GM12865 (cell line): ENCODE measurements at regions not wholly inside any gene's neighbourhood (a gene's known extent, or its start where the extent isn't known, plus 50 kb on each side); places are given as distances from the start of the nearest gene placed in this dataset.

Experiments
- DNase-seq: peaks from one replicate; pipeline ENCODE4 v3.0.0; 2010; ENCODE audit warnings: low read depth
- H3K4me3 ChIP-seq: 2 replicates; pipeline ENCODE4 v1.5.1; 2011; ENCODE audit warnings: mild to moderate bottlenecking, low read depth, low read length, control low read depth
- TF ChIP-seq, protein P1 (sequence below): IDR thresholded peaks from 2 replicates; pipeline ENCODE4 v1.5.1; 2011; ENCODE audit warnings: low read length, control low read depth, low read depth, inconsistent platforms; ENCODE audit not compliant: insufficient read depth; ENCODE audit errors: missing control alignments

DNA sequence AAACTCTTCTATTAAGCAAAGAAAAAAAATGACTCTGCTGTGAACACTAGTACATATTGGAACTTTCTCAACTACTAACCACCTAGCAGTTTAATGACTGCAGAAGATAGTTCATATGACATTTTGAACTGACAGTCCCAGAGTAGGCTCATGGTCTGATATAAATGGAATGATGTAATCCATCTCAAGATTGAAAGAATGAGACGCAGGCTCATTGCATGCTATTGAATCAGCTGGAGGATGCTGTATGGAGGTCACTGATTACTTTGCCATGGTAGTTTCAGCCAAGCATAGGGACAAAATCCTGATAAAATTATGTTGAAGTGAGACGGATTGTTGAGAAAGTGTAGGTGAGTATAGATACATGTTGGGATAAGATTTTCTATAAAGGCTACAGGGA lies 217.6 kb upstream of the SEMA3E start:
- no peak overlapping the region for H3K4me3 ChIP-seq
- TF ChIP-seq, protein P1, sequence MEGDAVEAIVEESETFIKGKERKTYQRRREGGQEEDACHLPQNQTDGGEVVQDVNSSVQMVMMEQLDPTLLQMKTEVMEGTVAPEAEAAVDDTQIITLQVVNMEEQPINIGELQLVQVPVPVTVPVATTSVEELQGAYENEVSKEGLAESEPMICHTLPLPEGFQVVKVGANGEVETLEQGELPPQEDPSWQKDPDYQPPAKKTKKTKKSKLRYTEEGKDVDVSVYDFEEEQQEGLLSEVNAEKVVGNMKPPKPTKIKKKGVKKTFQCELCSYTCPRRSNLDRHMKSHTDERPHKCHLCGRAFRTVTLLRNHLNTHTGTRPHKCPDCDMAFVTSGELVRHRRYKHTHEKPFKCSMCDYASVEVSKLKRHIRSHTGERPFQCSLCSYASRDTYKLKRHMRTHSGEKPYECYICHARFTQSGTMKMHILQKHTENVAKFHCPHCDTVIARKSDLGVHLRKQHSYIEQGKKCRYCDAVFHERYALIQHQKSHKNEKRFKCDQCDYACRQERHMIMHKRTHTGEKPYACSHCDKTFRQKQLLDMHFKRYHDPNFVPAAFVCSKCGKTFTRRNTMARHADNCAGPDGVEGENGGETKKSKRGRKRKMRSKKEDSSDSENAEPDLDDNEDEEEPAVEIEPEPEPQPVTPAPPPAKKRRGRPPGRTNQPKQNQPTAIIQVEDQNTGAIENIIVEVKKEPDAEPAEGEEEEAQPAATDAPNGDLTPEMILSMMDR, result no peak
- DNase-seq, result no peak

DNA sequence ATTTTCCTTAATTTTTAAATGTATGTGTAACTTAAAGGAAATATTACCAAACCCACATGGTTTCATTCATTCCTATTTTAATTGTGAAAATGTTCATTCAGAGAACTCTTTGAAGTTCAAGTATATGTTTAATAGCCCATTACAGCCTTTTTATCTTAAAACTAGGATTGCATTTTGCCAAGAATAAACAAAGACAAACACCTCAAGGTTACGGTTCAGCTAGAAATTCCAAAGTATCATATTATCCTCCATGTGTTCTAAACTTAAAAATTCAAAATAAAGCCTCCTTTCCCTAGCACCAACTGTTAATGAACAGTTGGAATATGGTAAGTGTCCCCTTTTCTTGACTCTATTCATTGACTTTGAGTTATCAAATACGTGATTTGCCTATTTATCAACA lies 215.6 kb upstream of the SEMA3E start:
- no peak overlapping the region for H3K4me3 ChIP-seq
- TF ChIP-seq, protein P1, result no peak
- DNase-seq, result no peak

DNA sequence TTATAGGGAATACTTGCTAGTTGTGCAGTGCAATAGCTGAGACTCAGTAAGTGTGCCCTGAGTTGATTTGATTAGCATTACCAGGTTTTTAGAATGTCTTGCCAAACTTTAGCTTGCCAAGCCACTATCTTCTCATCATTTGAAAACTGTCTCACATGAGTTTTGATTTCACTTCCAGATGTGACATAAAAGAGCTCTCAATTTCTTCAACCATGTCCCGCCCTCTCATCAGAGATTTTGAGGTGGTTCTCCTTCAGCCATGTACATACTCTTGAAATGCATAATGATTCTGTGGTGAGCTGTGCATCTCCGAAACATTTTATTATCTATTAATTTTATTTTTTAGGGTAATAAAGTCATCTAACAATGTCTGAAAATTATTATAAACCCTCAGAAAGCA lies 215.0 kb upstream of the SEMA3E start:
- TF ChIP-seq, protein P1, result no peak

DNA sequence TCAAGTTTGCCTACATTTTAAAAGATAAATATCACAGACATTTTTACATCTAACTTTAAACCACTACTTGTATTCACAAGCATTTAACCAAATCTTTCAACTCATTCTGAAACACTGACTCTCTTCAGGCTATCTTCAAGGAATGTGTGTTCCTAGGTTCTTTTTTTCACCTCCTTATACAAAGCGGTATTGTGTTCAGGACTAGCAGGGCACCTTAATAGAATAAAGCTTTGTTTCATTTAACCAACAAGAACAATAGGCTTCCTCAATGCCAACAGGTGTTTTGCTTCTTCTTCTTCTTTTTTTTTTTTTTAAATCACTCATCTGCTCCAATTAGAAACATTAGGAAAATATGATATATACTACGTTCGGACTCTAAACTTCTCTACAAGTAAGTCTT lies 212.9 kb upstream of the SEMA3E start:
- no peak for DNase-seq
- no peak overlapping the region for H3K4me3 ChIP-seq
- TF ChIP-seq, protein P1, result no peak

More for the DNA sequence above, 215.0 kb upstream of the SEMA3E start:
- H3K4me3 ChIP-seq, result no peak overlapping the region
- DNase-seq, result peak; percentile 20

DNA sequence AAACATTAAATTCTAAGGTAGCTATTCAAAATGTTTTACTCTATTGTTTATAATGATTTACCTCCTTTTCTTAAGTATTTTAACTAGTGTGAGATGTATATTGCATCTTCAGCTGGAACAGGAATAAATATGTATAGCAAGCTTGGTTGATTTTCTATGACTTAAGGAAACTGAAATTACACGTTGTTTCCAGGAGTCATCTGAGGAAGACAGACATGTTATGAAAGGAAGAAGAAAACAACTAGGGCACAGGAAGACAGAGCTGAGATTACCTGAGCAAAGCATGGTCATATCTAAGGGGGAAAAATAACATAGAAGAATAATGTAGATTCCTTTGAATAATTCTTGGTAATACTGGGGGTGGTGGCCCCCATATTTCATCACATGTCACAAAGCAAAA lies 210.9 kb upstream of the SEMA3E start:
- DNase-seq, result no peak
- TF ChIP-seq, protein P1, result no peak
- no peak overlapping the region for H3K4me3 ChIP-seq

DNA sequence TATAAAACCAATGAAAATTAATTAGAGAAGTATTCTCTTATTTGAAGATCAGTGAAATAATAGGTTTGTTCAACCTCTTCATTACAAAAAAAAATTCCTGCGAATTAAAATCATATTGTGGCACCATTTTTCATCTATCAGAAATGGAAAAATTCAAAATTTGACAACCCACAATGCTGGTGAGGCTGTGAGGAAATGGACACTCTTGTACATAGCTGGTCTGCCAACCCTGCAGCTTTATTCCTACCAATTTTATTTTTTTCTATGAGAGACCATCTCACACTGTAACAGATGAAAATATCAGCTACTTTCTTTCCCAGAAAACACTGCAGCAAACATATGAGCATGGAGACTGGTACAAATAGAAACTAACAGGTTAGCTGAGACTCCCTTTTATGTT lies 208.8 kb upstream of the SEMA3E start:
- TF ChIP-seq, protein P1, result no peak
- DNase-seq, result no peak
- no peak overlapping the region for H3K4me3 ChIP-seq

DNA sequence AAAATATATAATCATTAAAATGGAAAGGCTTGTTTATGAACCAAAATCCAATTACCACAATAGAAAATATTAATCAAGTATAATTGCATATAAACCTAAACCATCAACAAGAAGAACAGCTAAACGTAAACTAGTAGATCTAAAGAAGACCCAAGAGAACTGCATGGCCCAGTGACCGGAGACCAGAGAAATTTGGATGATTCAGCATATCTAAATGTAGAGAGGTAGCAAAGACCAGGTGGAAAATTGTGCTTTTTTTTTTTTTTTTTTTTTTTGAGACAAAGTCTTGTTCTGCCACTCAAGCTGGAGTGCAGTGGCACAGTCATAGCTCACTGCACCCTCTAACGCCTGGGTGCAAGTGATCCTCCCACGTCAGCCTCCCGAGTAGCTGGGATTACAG lies 207.2 kb upstream of the SEMA3E start:
- DNase-seq, result no peak
- TF ChIP-seq, protein P1, result no peak
- H3K4me3 ChIP-seq, result no peak overlapping the region
